HEK293T (cell line): ENCODE measurements at regions not wholly inside any gene's neighbourhood (a gene's known extent, or its start where the extent isn't known, plus 50 kb on each side); places are given as distances from the start of the nearest gene placed in this dataset.

ENCODE experiments used
- CTCF ChIA-PET: fragments of 350-600 bp; formaldehyde crosslinking; extraction: SDS; loops from one replicate; lab custom pipeline; 2021; ENCODE audit warnings: antibody characterized with exemption, inconsistent platforms; lab: Yijun Ruan, JAX
- POLR2A ChIA-PET: fragments of 350-600 bp; formaldehyde crosslinking; extraction: SDS; loops from one replicate; lab custom pipeline; 2020; ENCODE audit warnings: antibody characterized with exemption, inconsistent platforms; lab: Yijun Ruan, JAX
- DNase-seq: peaks from one replicate; pipeline ENCODE4 v3.0.0; 2012; ENCODE audit warnings: mixed read lengths; ENCODE audit errors: extremely low spot score
- ARNT ChIP-seq: fragments of 450-650 bp; IDR thresholded peaks from 2 replicates; pipeline ENCODE4 v1.6.1; 2017; ENCODE audit warnings: mild to moderate bottlenecking
- BHLHE40 ChIP-seq: fragments of 450-650 bp; IDR thresholded peaks from 2 replicates; pipeline ENCODE4 v1.6.1; 2016; ENCODE audit warnings: mild to moderate bottlenecking, moderate library complexity, borderline replicate concordance
- CTBP1 ChIP-seq: fragments of 450-650 bp; IDR thresholded peaks from 2 replicates; pipeline ENCODE4 v1.6.1; 2016; ENCODE audit warnings: borderline replicate concordance
- ELF4 ChIP-seq: fragments of 450-650 bp; IDR thresholded peaks from 2 replicates; pipeline ENCODE4 v1.6.1; 2017; ENCODE audit warnings: antibody characterized with exemption
- FOXA1 ChIP-seq: fragments of 450-650 bp; IDR thresholded peaks from 2 replicates; pipeline ENCODE4 v1.6.1; 2016; ENCODE audit warnings: mild to moderate bottlenecking
- FOXK2 ChIP-seq: fragments of 450-650 bp; IDR thresholded peaks from 2 replicates; pipeline ENCODE4 v1.6.1; 2016; ENCODE audit warnings: mild to moderate bottlenecking
- FOXM1 ChIP-seq: fragments of 450-650 bp; IDR thresholded peaks from 2 replicates; pipeline ENCODE4 v1.6.1; 2017; ENCODE audit warnings: mild to moderate bottlenecking, borderline replicate concordance
- HDGF ChIP-seq: fragments of 450-650 bp; IDR thresholded peaks from 2 replicates; pipeline ENCODE4 v1.6.1; 2017; ENCODE audit warnings: antibody characterized with exemption, borderline replicate concordance
- L3MBTL2 ChIP-seq: fragments of 450-650 bp; conservative IDR thresholded peaks from 2 replicates; pipeline ENCODE4 v1.6.1; 2016; ENCODE audit warnings: mild to moderate bottlenecking
- LEF1 ChIP-seq: fragments of 450-650 bp; IDR thresholded peaks from 2 replicates; pipeline ENCODE4 v1.6.1; 2017; ENCODE audit warnings: mild to moderate bottlenecking, borderline replicate concordance
- NFRKB ChIP-seq: fragments of 450-650 bp; IDR thresholded peaks from 2 replicates; pipeline ENCODE4 v1.6.1; 2016; ENCODE audit warnings: mild to moderate bottlenecking, moderate library complexity
- PKNOX1 ChIP-seq: fragments of 450-650 bp; IDR thresholded peaks from 2 replicates; pipeline ENCODE4 v1.6.1; 2016
- SP1 ChIP-seq: fragments of 450-650 bp; IDR thresholded peaks from 2 replicates; pipeline ENCODE4 v1.6.1; 2017
- SUZ12 ChIP-seq: fragments of 450-650 bp; IDR thresholded peaks from 2 replicates; pipeline ENCODE4 v1.6.1; 2016; ENCODE audit warnings: mild to moderate bottlenecking
- TARDBP ChIP-seq: fragments of 450-650 bp; IDR thresholded peaks from 2 replicates; pipeline ENCODE4 v1.6.1; 2016
- ZNF384 ChIP-seq: fragments of 450-650 bp; IDR thresholded peaks from 2 replicates; pipeline ENCODE4 v1.6.1; 2016

GRCh38 chr2:64928813-64929212, 60.4 kb upstream of the SLC1A4 start:
- DNase-seq, result no peak
- ChIA-PET CTCF (no interaction called here), POLR2A (no interaction called here)
- no peak for TF ChIP-seq L3MBTL2
- no peak for TF ChIP-seq SUZ12
- TF ChIP-seq PKNOX1, result no peak
- no peak for TF ChIP-seq ELF4
- TF ChIP-seq NFRKB, result no peak
- TF ChIP-seq BHLHE40, result no peak
- no peak for TF ChIP-seq TARDBP
- TF ChIP-seq ARNT, result no peak

GRCh38 chr2:64929333-64929732, 59.9 kb upstream of the SLC1A4 start:
- ChIA-PET CTCF (no interaction called here), POLR2A (no interaction called here)
- TF ChIP-seq ARNT, result no peak
- DNase-seq, result no peak

GRCh38 chr2:64930258-64930671, 58.9 kb upstream of the SLC1A4 start:
- ChIA-PET CTCF (no interaction called here), POLR2A (no interaction called here)
- no peak for DNase-seq
- TF ChIP-seq FOXM1 (no peak), SP1 (no peak), L3MBTL2 (no peak), LEF1 (no peak)

DNA sequence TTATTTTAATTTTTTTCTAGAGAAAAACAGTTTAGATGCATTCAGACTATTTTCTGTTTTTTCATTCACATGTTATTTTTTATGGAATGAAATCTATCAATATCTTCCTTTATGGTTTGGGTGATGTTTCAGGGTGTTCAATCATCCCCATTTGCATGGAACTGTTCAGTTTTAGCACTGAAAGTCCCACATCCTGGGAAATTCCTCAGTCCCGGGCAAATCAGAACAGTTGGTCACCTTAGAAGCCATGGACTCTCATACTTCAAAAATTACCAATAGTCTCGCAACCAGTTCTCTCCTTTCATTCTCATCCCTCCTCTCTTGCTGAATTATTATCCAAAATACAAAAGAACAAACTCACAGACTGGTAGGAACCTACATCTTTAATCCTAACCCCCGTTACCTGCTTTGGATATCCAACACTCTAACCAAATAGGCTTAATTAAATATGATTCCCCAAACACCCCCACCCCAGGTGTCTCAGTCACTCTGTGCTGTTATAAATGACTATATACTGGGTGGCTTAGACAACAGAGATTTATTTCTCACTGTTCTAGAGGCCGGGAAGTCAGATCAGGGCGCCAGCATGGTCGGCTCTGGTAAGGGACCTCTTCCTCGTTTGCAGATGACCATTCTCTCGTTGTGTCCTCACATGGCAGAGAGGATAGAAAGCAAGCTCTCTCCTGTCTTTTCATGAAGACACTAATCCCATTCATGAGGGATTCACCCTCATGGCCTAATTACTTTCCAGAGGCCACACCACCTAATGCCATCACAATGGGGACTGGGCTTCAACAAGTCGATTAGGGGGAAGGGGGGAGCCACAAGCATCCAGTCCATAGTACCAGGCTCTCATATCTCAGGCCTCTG, 57.7 kb upstream of the SLC1A4 start:
- POLR2A ChIA-PET, result interaction anchor here (0.6 kb wide), 1 partner anchor 724 kb away, joined by 3 read pairs; no protein-coding TSS in a partner anchor
- no peak for DNase-seq
- CTCF ChIA-PET, result no interaction called here
- TF ChIP-seq BHLHE40, result no peak
- no peak for TF ChIP-seq PKNOX1
- no peak for TF ChIP-seq FOXK2
- no peak for TF ChIP-seq ZNF384
- TF ChIP-seq HDGF, result no peak
- TF ChIP-seq ELF4, result no peak
- no peak for TF ChIP-seq FOXM1
- TF ChIP-seq ARNT, result no peak
- TF ChIP-seq L3MBTL2, result no peak
- TF ChIP-seq TARDBP, result no peak
- no peak for TF ChIP-seq SP1
- no peak for TF ChIP-seq CTBP1
- no peak for TF ChIP-seq NFRKB
- no peak for TF ChIP-seq SUZ12
- no peak for TF ChIP-seq LEF1
- no peak for TF ChIP-seq FOXA1

- TF ChIP-seq FOXK2, result no peak
- no peak for TF ChIP-seq NFRKB
- TF ChIP-seq FOXA1, result no peak
- no peak for TF ChIP-seq BHLHE40
- TF ChIP-seq CTBP1, result no peak
- no peak for TF ChIP-seq ELF4
- no peak for TF ChIP-seq ARNT
- DNase-seq, result no peak
- CTCF ChIA-PET, result no interaction called here
- POLR2A ChIA-PET, result interaction anchor here (0.6 kb wide), 1 partner anchor 723 kb away, joined by 3 read pairs; no protein-coding TSS in a partner anchor
Observed at GRCh38 chr2:64932116-64932370, 57.2 kb upstream of the SLC1A4 start.

GRCh38 chr2:64932371-64933216, 56.6 kb upstream of the SLC1A4 start:
- POLR2A ChIA-PET, result interaction anchor here (0.6 kb wide), 1 partner anchor 723 kb away, joined by 3 read pairs; no protein-coding TSS in a partner anchor
- DNase-seq, result no peak
- no peak for TF ChIP-seq FOXK2
- CTCF ChIA-PET, result no interaction called here

DNA sequence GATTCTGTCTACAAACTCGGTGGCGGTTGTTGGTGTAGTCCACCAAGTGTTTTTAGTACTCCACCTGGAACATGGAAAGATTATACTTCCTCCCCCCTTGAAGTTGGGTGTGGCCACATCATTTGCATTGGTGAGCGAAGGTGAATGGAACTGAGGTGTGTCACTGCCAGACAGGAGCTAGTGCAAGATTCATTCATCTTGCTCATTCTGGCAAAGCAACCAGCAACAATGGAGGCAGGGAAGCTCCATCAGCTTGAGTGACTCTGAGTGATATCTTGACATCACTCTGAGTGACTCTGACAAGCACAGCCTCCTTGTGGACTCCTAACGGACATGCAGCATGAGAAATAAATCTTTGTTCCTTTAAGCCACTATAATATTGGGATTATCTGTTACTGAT, 54.7 kb upstream of the SLC1A4 start:
- POLR2A ChIA-PET, result no interaction called here
- CTCF ChIA-PET, result no interaction called here
- no peak for TF ChIP-seq TARDBP
- no peak for TF ChIP-seq LEF1
- no peak for DNase-seq
